HEK293 (cell line): ENCODE measurements at regions not wholly inside any gene's neighbourhood (a gene's known extent, or its start where the extent isn't known, plus 50 kb on each side); places are given as distances from the start of the nearest gene placed in this dataset.

Source experiments
- CTCF ChIA-PET: fragments of 350-600 bp; formaldehyde crosslinking; extraction: SDS; loops from one replicate; lab custom pipeline; 2021; ENCODE audit warnings: antibody characterized with exemption; lab: Yijun Ruan, JAX
- POLR2A ChIA-PET: fragments of 300-600 bp; formaldehyde crosslinking; extraction: SDS; loops from one replicate; lab custom pipeline; 2020; ENCODE audit warnings: antibody characterized with exemption, inconsistent platforms; lab: Yijun Ruan, JAX
- H3K27ac ChIP-seq: fragments of 200-500 bp; sonication (Bioruptor generic); 2 replicates; pipeline ENCODE4 v1.5.1; 2014; ENCODE audit warnings: low read depth, low read length, control low read depth, inconsistent platforms; ENCODE audit errors: extremely low read depth
- H3K36me3 ChIP-seq, 2 experiments: fragments of 200-500 bp in 1 of 2; sonication (Bioruptor generic) in 1 of 2; 1 replicate in 1 of 2; 2 replicates in 1 of 2; pipeline ENCODE4 v1.5.1; 2014 to 2017; ENCODE audit warnings: inconsistent platforms in 2 of 2, low read length in 2 of 2; ENCODE audit not compliant: control insufficient read depth in 2 of 2, insufficient read depth in 1 of 2
- H3K4me1 ChIP-seq: fragments of 200-500 bp; sonication (Bioruptor generic); 2 replicates; pipeline ENCODE4 v1.5.1; 2014; ENCODE audit warnings: mild to moderate bottlenecking, low read length, inconsistent platforms; ENCODE audit not compliant: control insufficient read depth, insufficient read depth
- H3K4me3 ChIP-seq: 2 replicates; pipeline ENCODE4 v1.5.1; 2011; ENCODE audit warnings: low read depth, mild to moderate bottlenecking, control low read depth, low read length, moderate library complexity
- H3K9me3 ChIP-seq: fragments of 200-500 bp; sonication (Bioruptor generic); 2 replicates; pipeline ENCODE4 v1.5.1; 2014; ENCODE audit warnings: low read depth, low read length, inconsistent platforms; ENCODE audit not compliant: control insufficient read depth, insufficient read depth
- AEBP2 ChIP-seq: fragments of 450-650 bp; formaldehyde crosslinking; IDR thresholded peaks from 2 replicates; pipeline ENCODE4 v1.5.1; 2016; ENCODE audit warnings: missing biosample characterization, missing genetic modification characterization, borderline replicate concordance
- HOXD13 ChIP-seq: sonication (generic); formaldehyde crosslinking; IDR thresholded peaks from 2 replicates; pipeline ENCODE4 v1.8.0; 2022; ENCODE audit warnings: missing genetic modification reagents, borderline replicate concordance
- KLF1 ChIP-seq: fragments of 450-650 bp; formaldehyde crosslinking; IDR thresholded peaks from 2 replicates; pipeline ENCODE4 v1.5.1; 2016; ENCODE audit warnings: missing biosample characterization, missing genetic modification characterization
- PBX3 ChIP-seq: sonication (generic); formaldehyde crosslinking; IDR thresholded peaks from 2 replicates; pipeline ENCODE4 v1.8.1; 2022; ENCODE audit warnings: mild to moderate bottlenecking, moderate library complexity, missing genetic modification reagents
- PRDM4 ChIP-seq: fragments of 450-650 bp; formaldehyde crosslinking; IDR thresholded peaks from 2 replicates; pipeline ENCODE4 v1.5.1; 2017; ENCODE audit warnings: missing biosample characterization, missing genetic modification characterization
- PRDM6 ChIP-seq: fragments of 450-650 bp; formaldehyde crosslinking; IDR thresholded peaks from 2 replicates; pipeline ENCODE4 v1.5.1; 2017; ENCODE audit warnings: missing biosample characterization, missing genetic modification characterization
- TSHZ1 ChIP-seq: fragments of 450-650 bp; formaldehyde crosslinking; IDR thresholded peaks from 2 replicates; pipeline ENCODE4 v1.5.1; 2016; ENCODE audit warnings: missing biosample characterization, missing genetic modification characterization, borderline replicate concordance
- ZBTB6 ChIP-seq: fragments of 450-650 bp; formaldehyde crosslinking; IDR thresholded peaks from 2 replicates; pipeline ENCODE4 v1.5.1; 2017; ENCODE audit warnings: missing biosample characterization, missing genetic modification characterization
- ZNF155 ChIP-seq: fragments of 450-650 bp; formaldehyde crosslinking; IDR thresholded peaks from 2 replicates; pipeline ENCODE4 v1.5.1; 2016; ENCODE audit warnings: missing biosample characterization, missing genetic modification characterization
- ZNF223 ChIP-seq: fragments of 450-650 bp; formaldehyde crosslinking; IDR thresholded peaks from 2 replicates; pipeline ENCODE4 v1.5.1; 2016; ENCODE audit warnings: missing biosample characterization, missing genetic modification characterization
- ZNF280C ChIP-seq: fragments of 450-650 bp; formaldehyde crosslinking; IDR thresholded peaks from 2 replicates; pipeline ENCODE4 v1.5.1; 2016; ENCODE audit warnings: missing biosample characterization, missing genetic modification characterization
- ZNF302 ChIP-seq: fragments of 450-650 bp; formaldehyde crosslinking; IDR thresholded peaks from 2 replicates; pipeline ENCODE4 v1.5.1; 2016; ENCODE audit warnings: missing biosample characterization, missing genetic modification characterization, low read depth
- ZNF311 ChIP-seq: fragments of 450-650 bp; formaldehyde crosslinking; IDR thresholded peaks from 2 replicates; pipeline ENCODE4 v1.5.1; 2017; ENCODE audit warnings: missing biosample characterization, missing genetic modification characterization, borderline replicate concordance
- ZNF560 ChIP-seq: fragments of 450-650 bp; formaldehyde crosslinking; IDR thresholded peaks from 2 replicates; pipeline ENCODE4 v1.5.1; 2017; ENCODE audit warnings: missing biosample characterization, missing genetic modification characterization, borderline replicate concordance
- ZNF704 ChIP-seq: fragments of 450-650 bp; formaldehyde crosslinking; IDR thresholded peaks from 2 replicates; pipeline ENCODE4 v1.5.1; 2016; ENCODE audit warnings: missing biosample characterization, missing genetic modification characterization
- ZSCAN5A ChIP-seq: fragments of 450-650 bp; formaldehyde crosslinking; IDR thresholded peaks from 2 replicates; pipeline ENCODE4 v1.5.1; 2016; ENCODE audit warnings: missing biosample characterization, missing genetic modification characterization
- ZXDB ChIP-seq: fragments of 450-650 bp; formaldehyde crosslinking; IDR thresholded peaks from 2 replicates; pipeline ENCODE4 v1.5.1; 2016; ENCODE audit warnings: missing biosample characterization, missing genetic modification characterization

GRCh38 chr3:13176445-13176844 lies 103.2 kb upstream of the IQSEC1 start:
- no peak overlapping the region for H3K27ac ChIP-seq
- H3K4me1 ChIP-seq: no peaks in the 10 kb centered on the region
- CTCF ChIA-PET: interaction anchor here (0.7 kb wide), 2 partner anchors 84 to 120 kb away, joined by 3 to 5 read pairs; no protein-coding TSS in a partner anchor
- POLR2A ChIA-PET: no interaction called here
- no peaks in the 10 kb centered on the region for H3K36me3 ChIP-seq
- H3K4me3 ChIP-seq: no peak overlapping the region
- no peaks in the 10 kb centered on the region for H3K9me3 ChIP-seq
- no peak for TF ChIP-seq AEBP2 (tag by site-specific recombination)
- no peak for TF ChIP-seq TSHZ1 (tag by site-specific recombination)
- TF ChIP-seq ZNF223 (tag by site-specific recombination): no peak
- TF ChIP-seq ZSCAN5A (tag by site-specific recombination): no peak
- no peak for TF ChIP-seq ZNF155 (tag by site-specific recombination)
- TF ChIP-seq PRDM6 (tag by site-specific recombination): no peak

GRCh38 chr3:13174803-13175135 lies 101.5 kb upstream of the IQSEC1 start:
- no peak overlapping the region for H3K27ac ChIP-seq
- CTCF ChIA-PET: no interaction called here
- TF ChIP-seq ZXDB (no peak), ZNF311 (no peak), ZNF302 (no peak), ZNF280C (no peak), PBX3 (CRISPR knock-in tag) (no peak), KLF1 (tag by site-specific recombination) (no peak), ZBTB6 (no peak), HOXD13 (CRISPR knock-in tag) (no peak), PRDM4 (no peak), ZNF704 (no peak), ZNF560 (tag by site-specific recombination) (no peak)

More at GRCh38 chr3:13174803-13175135, 101.5 kb upstream of the IQSEC1 start:
- Histone ChIP-seq H3K9me3 (no peaks in the 10 kb centered on the region), H3K4me1 (no peaks in the 10 kb centered on the region), H3K4me3 (no peak overlapping the region), H3K36me3 (no peaks in the 10 kb centered on the region)
- POLR2A ChIA-PET: no interaction called here
